NCI-H2171 treated with DMSO at 0.1 percent for 48 hours (cell line): ENCODE measurements at regions not wholly inside any gene's neighbourhood (a gene's known extent, or its start where the extent isn't known, plus 50 kb on each side); places are given as distances from the start of the nearest gene placed in this dataset.
A peak's percentile ranks its signal among the peaks of the same experiment; 100 is the strongest.
"Not testable (repeated sequence)": the region's sequence is repeated elsewhere in the genome, so short reads cannot be mapped to it uniquely, and the experiment has no call there.

ENCODE experiments used
- DNase-seq: peaks from one replicate; lab custom pipeline; 2025; lab: John Stamatoyannopoulos, UW

- no peak for DNase-seq
These were observed 290.0 kb upstream of the GADL1 start for GRCh38 chr3:31184261-31185061.

GRCh38 chr3:31185062-31185357 lies 290.5 kb upstream of the GADL1 start:
- no peak for DNase-seq

- DNase-seq, result no peak
These were observed 291.6 kb upstream of the GADL1 start for GRCh38 chr3:31186041-31186440.

GRCh38 chr3:31187380-31187779 lies 292.9 kb upstream of the GADL1 start:
- no peak for DNase-seq

- DNase-seq, result no peak
These were observed 293.7 kb upstream of the GADL1 start for GRCh38 chr3:31188112-31188511.

GRCh38 chr3:31189330-31189729 lies 294.9 kb upstream of the GADL1 start:
- DNase-seq, result no peak

GRCh38 chr3:31189971-31190370 lies 295.5 kb upstream of the GADL1 start:
- no peak for DNase-seq

- DNase-seq, result no peak
These were observed 296.9 kb upstream of the GADL1 start for GRCh38 chr3:31191354-31191753.

- no peak for DNase-seq
These were observed 299.0 kb upstream of the GADL1 start for GRCh38 chr3:31193429-31193828.

GRCh38 chr3:31193871-31194270 lies 299.4 kb upstream of the GADL1 start:
- no peak for DNase-seq

GRCh38 chr3:31196261-31196660 lies 301.8 kb upstream of the GADL1 start:
- no peak for DNase-seq

GRCh38 chr3:31196881-31197364 lies 302.5 kb upstream of the GADL1 start:
- peak; percentile 51 for DNase-seq

- DNase-seq, result no peak
These were observed 303.5 kb upstream of the GADL1 start for GRCh38 chr3:31197941-31198340.

- DNase-seq, result no peak
These were observed 304.4 kb upstream of the GADL1 start for GRCh38 chr3:31198890-31199289.

- no peak for DNase-seq
These were observed 309.7 kb upstream of the GADL1 start for GRCh38 chr3:31203960-31204795.

GRCh38 chr3:31204796-31205056 lies 310.3 kb upstream of the GADL1 start:
- not testable (repeated sequence) for DNase-seq

GRCh38 chr3:31210068-31210645 lies 315.7 kb upstream of the GADL1 start:
- DNase-seq, result no peak

- DNase-seq, result no peak
These were observed 318.7 kb upstream of the STT3B start for GRCh38 chr3:31213869-31214486.

GRCh38 chr3:31218082-31218481 lies 314.6 kb upstream of the STT3B start:
- DNase-seq, result no peak

GRCh38 chr3:31219131-31219843 lies 313.4 kb upstream of the STT3B start:
- DNase-seq, result no peak

- DNase-seq, result no peak
These were observed 312.3 kb upstream of the STT3B start for GRCh38 chr3:31220431-31220830.

- no peak for DNase-seq
These were observed 309.4 kb upstream of the STT3B start for GRCh38 chr3:31223278-31223677.
